ENCODE measurements at regions not wholly inside any gene's neighbourhood (a gene's known extent, or its start where the extent isn't known, plus 50 kb on each side); places are given as distances from the start of the nearest gene placed in this dataset.
A peak's percentile ranks its signal among the peaks of the same experiment; 100 is the strongest.

GRCh38 chr6:156509496-156509895 is 267.7 kb upstream of the ARID1B start:
- DNase-seq = no peak

- peak; percentile 8 for DNase-seq
Observed at GRCh38 chr6:156508923-156509322, 268.3 kb upstream of the ARID1B start.

- DNase-seq = no peak
Observed at GRCh38 chr6:156508126-156508525, 269.1 kb upstream of the ARID1B start.

- no peak for DNase-seq
Observed at GRCh38 chr6:156507656-156508055, 269.5 kb upstream of the ARID1B start.

GRCh38 chr6:156507106-156507505 is 270.1 kb upstream of the ARID1B start:
- DNase-seq = no peak

GRCh38 chr6:156502969-156503504 is 274.1 kb upstream of the ARID1B start:
- no peak for DNase-seq

- DNase-seq = no peak
Observed at GRCh38 chr6:156497618-156498017, 279.6 kb upstream of the ARID1B start.

- no peak for DNase-seq
Observed at GRCh38 chr6:156487877-156488276, 289.3 kb upstream of the ARID1B start.

- peak; percentile 4 for DNase-seq
Observed at GRCh38 chr6:156485150-156485549, 292.0 kb upstream of the ARID1B start.

GRCh38 chr6:156474507-156475120 is 302.6 kb upstream of the ARID1B start:
- DNase-seq = no peak

GRCh38 chr6:156471000-156471399 is 306.2 kb upstream of the ARID1B start:
- DNase-seq = no peak

- no peak for DNase-seq
Observed at GRCh38 chr6:156464100-156464878, 312.9 kb upstream of the ARID1B start.

GRCh38 chr6:156461647-156462046 is 315.5 kb upstream of the ARID1B start:
- no peak for DNase-seq

- no peak for DNase-seq
Observed at GRCh38 chr6:156457601-156458000, 319.6 kb upstream of the ARID1B start.

- DNase-seq = no peak
Observed at GRCh38 chr6:156455847-156456246, 321.3 kb upstream of the ARID1B start.

GRCh38 chr6:156454867-156455266 is 322.3 kb upstream of the ARID1B start:
- no peak for DNase-seq

GRCh38 chr6:156451726-156452125 is 325.5 kb upstream of the ARID1B start:
- no peak for DNase-seq

- no peak for DNase-seq
Observed at GRCh38 chr6:156451088-156451487, 326.1 kb upstream of the ARID1B start.

GRCh38 chr6:156450421-156450820 is 326.8 kb upstream of the ARID1B start:
- no peak for DNase-seq

- no peak for DNase-seq
Observed at GRCh38 chr6:156449569-156449968, 327.6 kb upstream of the ARID1B start.

GRCh38 chr6:156449128-156449527 is 328.1 kb upstream of the ARID1B start:
- no peak for DNase-seq

GRCh38 chr6:156448579-156448978 is 328.6 kb upstream of the ARID1B start:
- no peak for DNase-seq

GRCh38 chr6:156440688-156441087 is 336.5 kb upstream of the ARID1B start:
- DNase-seq = no peak

- peak; percentile 71 for DNase-seq
Observed at GRCh38 chr6:156438350-156438923, 338.7 kb upstream of the ARID1B start.
